T-helper 2 cell treated with Interferon-gamma antibody and Interleukin-4, amounts not matched to agents 100 ng/mL and 5 ng/mL, for 36 hours (primary cell): ENCODE measurements at regions not wholly inside any gene's neighbourhood (a gene's known extent, or its start where the extent isn't known, plus 50 kb on each side); places are given as distances from the start of the nearest gene placed in this dataset.
"Not testable (repeated sequence)": the region's sequence is repeated elsewhere in the genome, so short reads cannot be mapped to it uniquely, and the experiment has no call there.

Experiments used
- intact Hi-C: fragments of 100-400 bp; cut with micrococcal nuclease; formaldehyde crosslinking; loops from one replicate; pipeline ENCODE4 v1.15.1; 2023

GRCh38 chr7:106457678-106458077, 172.9 kb upstream of the NAMPT start:
- intact Hi-C loops, result no loop called here

GRCh38 chr7:106456329-106456728, 171.5 kb upstream of the NAMPT start:
- intact Hi-C loops, result no loop called here

DNA sequence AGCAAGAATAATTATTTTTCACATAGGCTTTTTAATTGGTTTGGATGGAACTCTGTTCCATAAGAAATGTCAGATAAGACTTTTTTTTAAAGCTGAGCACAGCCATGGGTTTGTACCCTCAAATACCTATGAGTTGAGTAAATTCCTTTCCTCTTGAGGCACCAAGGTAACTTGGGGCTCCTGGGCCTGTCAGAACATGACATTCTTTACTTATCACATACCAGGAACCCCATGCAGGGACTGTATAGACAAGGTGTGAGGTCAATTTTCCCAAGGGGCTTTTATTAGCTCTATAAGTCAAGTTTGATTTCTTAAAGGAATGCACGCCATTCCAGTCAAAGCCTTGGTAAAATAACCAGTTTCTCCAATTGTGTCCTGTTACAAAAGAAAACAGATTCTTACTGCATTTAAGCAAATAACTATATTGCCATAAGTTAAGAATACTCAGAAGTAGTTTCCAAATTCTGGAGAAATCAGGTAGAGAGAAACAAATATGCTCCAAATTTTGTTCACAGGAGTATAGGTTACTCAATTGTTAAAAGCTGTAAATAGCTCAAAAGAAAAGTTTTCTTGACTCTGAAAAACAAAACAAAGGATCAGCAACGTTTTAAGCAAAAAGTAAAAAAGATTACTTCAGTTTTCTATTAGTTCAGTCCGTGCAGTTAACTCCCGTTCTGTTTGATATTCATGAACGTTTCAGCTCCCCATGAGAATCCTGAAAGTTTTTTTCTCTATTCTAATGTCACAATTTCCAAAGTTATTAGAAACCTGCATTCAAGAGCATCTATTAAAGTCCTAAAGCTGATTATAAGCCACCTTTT, 167.5 kb upstream of the NAMPT start:
- intact Hi-C loops, result no loop called here

DNA sequence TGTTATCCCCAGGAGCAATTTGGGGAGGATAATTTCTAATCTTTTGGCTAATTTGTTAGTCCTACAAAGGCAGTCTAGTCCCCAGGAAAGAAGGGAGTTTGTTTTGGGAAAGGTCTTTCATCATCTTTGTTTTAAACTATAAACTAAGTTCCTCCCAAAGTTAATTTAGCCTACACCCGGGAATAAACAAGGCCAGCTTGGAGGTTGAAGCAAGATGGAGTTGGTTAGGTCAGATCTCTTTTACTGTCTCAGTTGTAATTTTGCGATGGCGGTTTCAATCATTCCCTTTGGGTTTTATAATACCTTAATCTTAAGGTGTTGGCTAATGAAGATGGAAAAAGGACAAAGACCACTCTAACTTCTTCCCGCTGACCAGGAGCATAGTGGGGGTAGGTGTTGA, 166.4 kb upstream of the NAMPT start:
- intact Hi-C loops, result no loop called here

DNA sequence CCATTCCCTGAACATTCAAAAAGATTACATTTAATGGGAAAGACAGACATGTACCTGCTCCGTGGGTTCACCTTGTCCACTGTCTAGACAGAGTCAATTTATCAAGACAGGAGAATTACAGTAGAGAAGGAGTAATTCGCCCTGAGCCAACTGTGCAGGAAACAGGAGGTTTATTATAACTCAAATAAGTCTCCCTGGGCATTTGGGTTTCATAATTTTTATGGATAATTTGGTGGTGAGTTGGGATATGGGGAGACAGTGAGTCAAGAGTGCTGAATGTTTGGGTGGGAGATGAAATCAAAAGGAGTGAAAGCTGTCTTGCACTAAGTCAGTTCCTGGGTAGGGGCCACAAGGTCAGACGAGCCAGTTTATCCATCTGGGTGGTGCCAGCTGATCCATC, 165.9 kb upstream of the NAMPT start:
- intact Hi-C loops, result no loop called here

DNA sequence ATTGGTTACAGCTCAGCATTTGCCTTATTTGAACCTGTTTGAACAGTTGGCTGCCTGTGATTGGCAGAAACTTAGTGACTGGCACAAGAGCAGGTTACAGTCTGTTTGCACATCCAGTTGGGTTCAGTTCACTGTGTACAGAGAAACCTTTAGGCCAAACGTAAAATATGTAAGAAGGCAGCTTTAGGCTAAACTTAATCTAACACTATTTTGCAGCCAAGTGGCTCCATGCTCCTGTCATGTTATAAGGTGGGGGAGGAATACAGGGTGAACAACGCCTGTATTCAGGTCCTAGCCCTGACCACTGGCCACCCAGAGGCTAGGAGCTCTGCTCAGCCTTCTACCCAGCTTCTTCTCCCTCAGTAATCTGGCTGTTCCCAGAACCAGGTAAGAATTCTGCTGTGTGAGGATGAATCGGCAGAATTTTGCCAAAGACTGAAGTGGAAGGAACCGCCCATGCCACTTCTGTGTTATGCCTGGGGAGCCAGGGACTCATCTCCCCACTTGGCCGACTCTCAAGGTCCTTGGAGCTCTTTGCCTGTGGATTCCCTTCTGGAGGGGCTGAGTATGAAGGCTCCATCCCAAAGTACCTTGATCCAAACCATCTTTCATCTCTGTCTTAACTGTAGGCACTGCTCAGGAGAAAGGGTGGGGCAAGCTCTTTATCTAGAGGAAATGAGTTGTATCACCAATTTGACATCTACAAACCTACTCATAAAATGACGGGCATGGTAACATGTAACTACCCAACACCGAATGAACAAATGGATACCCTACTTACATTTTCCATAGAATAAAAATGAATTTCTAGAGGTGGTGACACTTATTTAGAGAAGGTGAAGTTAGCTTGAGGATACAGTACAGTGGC, 164.4 kb upstream of the NAMPT start:
- intact Hi-C loops, result no loop called here

- intact Hi-C loops, result no loop called here
These were observed 163.7 kb upstream of the NAMPT start for GRCh38 chr7:106448346-106448991.

DNA sequence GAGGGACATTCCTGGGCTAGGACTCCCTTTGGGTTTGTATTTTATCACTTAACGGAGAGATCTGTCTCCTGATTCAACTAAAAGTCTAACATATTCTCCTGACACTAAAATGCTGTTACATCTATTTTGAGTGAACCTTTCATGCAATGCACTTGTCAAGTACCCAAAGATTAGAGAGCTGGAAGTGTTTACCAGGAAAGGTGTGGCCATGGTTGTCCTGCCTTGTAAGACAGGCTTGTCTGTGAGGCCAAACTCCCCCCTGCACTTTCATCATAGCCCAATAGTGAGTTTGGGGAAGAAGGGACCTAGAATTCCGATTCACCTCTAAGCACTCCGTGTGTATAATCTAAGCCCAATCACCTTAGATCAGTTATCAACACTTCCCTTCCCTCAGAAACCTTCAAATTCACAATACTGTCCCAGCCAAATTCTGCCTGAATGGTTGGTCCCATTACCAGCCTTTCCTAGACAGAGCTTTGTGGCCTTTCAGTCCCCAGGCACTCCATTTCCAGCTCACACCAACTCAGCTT, 162.6 kb upstream of the NAMPT start:
- intact Hi-C loops, result no loop called here

GRCh38 chr7:106445366-106445765, 160.6 kb upstream of the NAMPT start:
- intact Hi-C loops, result not testable (repeated sequence)

DNA sequence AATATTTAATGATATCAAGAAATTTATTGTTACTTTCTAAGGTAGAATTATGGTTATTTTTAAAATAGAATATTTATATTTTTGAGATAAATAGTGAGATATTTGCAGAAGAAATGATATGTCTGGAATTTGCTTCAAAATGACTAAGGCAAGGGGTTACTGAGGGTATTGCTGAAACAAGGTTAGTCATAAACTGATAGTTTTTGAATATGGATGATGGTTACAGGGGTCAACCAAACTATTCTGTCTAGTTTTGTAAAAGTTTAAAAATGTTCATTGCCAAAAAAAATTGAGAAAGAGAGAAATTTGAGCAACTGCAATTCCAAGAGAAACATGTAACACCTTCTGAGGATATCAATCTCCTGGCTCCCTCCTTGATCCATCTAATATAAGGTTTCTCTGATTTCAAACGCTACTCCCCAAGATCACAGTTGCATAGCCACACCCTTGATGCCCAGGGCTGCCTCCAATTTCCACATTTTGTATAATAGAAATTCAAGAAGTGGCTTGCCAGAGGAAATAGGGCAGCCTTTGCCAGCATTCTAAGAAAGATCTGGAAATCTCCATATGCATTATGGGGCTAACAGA, 159.4 kb upstream of the NAMPT start:
- intact Hi-C loops, result no loop called here

DNA sequence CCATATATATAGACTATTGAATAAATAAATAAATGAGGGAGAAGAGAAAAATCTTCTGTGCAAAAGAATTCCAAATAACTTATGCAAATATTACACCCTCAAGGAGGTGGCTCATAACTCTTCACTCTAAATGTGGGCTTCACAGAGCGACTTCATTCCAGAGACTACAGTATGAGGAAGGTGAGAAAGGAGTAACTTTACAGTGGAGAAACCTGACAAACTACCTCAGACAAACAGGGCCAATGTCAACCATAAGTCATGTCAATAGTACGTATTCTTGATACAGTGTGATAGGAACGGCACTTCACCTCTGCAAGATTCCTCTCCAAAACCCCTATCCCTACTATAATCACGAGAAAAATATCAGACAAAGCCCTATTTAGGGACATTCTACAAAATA, 158.4 kb upstream of the NAMPT start:
- intact Hi-C loops, result no loop called here

- intact Hi-C loops, result no loop called here
These were observed 157.7 kb upstream of the NAMPT start for GRCh38 chr7:106442476-106442875.

GRCh38 chr7:106441343-106441742, 156.6 kb upstream of the NAMPT start:
- intact Hi-C loops, result not testable (repeated sequence)

GRCh38 chr7:106436933-106437332, 152.2 kb upstream of the NAMPT start:
- intact Hi-C loops, result not testable (repeated sequence)

DNA sequence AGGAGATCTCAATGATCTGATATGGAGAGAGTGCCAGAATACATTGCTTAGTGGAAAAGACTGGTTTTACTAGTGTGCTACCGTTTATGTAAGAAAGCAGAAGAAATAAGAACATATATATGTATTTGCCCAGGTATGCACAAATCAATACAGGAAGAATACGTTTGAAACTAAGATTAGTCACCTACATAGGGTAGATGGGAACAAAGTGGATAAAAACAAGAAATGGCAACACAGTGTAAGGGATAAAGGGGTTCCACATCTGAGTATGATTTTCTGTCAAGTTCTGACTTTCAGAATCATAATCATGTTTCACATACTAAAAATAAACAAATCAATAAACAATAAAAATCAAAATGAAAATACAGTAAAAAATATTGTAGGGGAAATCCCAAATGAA, 148.6 kb upstream of the NAMPT start:
- intact Hi-C loops, result no loop called here

GRCh38 chr7:106430535-106431455, 146.0 kb upstream of the NAMPT start:
- intact Hi-C loops, result no loop called here

DNA sequence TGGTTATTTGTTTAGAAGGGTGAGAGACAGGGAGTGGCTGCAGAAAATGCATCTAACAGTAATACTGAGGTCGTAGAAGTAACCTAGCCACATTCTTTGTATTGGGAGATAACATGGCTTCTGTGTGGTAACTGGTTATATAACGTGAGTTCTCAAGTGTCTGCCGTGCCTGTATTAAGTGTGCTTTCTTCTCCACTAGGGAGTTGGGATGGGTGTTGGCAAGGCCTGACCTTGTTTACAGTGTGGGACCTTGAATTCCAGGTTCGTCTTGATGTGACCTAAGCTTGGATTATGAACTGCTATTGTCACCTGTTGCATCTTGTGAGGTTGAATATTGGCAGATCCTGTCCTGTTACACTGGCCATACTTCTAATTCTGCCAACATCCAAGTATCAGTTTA, 145.3 kb upstream of the NAMPT start:
- intact Hi-C loops, result no loop called here

DNA sequence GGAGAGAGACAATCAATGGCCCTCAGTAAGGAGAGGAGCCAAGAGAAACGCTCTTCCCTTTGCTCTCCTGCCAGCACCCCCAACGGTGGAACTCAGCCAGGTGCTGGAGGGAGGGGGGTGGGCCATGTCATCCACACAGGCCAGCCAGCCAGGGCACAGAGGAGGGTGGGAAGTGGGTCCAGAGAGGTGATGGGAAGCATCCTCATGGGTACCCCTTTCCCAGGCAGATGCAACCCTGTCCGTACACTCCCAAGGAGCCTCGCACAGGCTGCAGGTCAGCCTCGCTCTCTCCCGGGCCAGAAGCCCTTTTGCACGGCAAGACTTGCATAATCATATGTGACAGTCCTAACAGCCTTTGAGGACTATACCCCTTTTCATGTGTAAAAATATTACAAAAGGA, 142.0 kb upstream of the NAMPT start:
- intact Hi-C loops, result no loop called here

- intact Hi-C loops, result loop anchor here (2.0 kb wide), 2 partner anchors 78 to 140 kb away; partner anchors contain the start of gene NAMPT
These were observed 140.4 kb upstream of the NAMPT start for GRCh38 chr7:106425017-106425719.
